ENCODE measurements at regions not wholly inside any gene's neighbourhood (a gene's known extent, or its start where the extent isn't known, plus 50 kb on each side); places are given as distances from the start of the nearest gene placed in this dataset.
"Not testable (repeated sequence)": the region's sequence is repeated elsewhere in the genome, so short reads cannot be mapped to it uniquely, and the experiment has no call there.

DNA sequence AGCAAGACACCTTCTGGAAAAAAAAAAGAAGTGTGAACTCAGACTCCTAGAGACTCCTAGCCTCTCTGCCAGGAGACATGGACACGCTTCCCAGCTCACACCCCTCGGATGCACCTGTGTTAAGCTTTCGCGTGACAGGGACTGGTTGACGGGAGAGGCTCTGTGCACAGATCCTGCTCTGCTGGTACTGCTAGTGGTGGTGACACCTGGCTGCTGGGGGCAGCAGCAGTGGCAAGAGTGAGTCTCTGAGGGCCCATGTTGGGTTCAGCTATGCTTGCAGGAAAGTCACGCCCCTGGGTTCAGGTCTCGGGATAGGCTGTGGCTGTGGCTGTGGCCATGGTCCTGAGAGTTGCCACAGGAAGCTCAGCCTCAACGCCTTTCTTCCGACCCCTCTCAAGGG, 81.1 kb downstream of the XRCC2 start:
- DNase-seq (ENCODE audit: low spot score) (peak; percentile 26), ATAC-seq (no peak)
- intact Hi-C loops (cut with DNase I) = no loop called here

DNA sequence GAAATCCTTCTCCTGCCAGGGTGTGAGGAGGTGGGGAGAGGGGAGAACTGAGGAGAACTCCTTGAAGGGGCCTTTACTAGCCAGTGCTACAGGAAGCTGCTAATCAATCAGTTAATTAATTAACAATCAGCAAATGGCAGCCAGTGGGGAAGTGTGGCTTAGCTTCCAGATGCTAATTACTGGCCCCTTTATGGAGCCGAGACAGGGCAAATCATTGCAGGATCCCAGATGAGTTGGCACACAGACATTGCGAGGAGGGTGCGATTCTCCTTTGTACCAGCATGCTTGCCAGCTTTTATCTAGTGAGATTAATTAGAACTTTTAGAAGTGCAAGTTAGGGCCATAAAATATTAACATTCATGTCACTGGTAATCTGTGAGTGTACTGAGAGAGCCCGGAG, 84.0 kb downstream of the XRCC2 start:
- ATAC-seq = no peak
- DNase-seq (ENCODE audit: low spot score) = no peak
- intact Hi-C loops (cut with DNase I) = no loop called here

DNA sequence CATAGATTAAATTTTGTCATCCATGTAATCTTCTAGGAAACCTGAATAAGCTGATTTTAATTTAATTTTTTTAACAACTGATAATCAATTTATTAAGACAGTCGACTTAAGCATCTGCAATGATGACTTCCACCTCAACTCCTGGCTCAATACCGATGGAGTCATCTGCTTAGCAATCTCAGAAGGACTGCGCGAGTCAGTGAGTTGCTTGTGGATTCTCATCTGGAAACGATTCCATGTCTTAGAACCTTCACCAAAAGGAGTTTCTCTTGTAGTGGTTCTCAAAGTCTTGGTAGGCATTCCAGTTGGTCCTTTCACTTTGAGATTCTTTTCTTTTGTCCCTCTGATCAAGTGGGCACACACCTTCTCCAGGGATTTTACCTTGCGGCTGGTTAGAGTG, 85.5 kb downstream of the XRCC2 start:
- DNase-seq (ENCODE audit: low spot score) = no peak
- intact Hi-C loops (cut with DNase I) = no loop called here
- no peak for ATAC-seq

- ATAC-seq; intact Hi-C loops (cut with DNase I): not testable (repeated sequence)
- peak; percentile 28 for DNase-seq (ENCODE audit: low spot score)
Measured at GRCh38 chr7:152589821-152590220, 86.1 kb downstream of the XRCC2 start.

- intact Hi-C loops (cut with DNase I) = no loop called here
- ATAC-seq = no peak
- DNase-seq (ENCODE audit: low spot score) = peak; percentile 4
Measured at GRCh38 chr7:152588350-152588749, 87.6 kb downstream of the XRCC2 start.

DNA sequence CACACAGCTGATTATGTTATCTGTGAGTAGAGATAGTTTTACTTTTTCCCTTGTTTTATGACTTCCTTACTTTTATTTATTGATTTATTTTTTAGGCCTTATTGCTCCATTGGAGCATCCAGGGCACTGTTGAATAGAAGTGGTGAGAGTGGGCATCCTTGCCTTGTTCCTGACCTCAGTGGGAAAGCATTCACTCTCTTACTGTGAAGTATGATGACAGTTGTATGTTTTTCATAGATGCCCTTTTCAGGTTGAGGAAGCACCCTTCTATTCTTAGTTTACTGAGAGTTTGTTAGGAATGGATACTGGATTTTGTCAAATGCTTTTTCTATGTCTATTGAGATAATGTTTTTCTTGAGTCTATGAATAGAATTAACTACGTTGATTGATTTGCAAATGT, 88.6 kb downstream of the XRCC2 start:
- DNase-seq (ENCODE audit: low spot score) (no peak), ATAC-seq (no peak)
- intact Hi-C loops (cut with DNase I) = no loop called here

DNA sequence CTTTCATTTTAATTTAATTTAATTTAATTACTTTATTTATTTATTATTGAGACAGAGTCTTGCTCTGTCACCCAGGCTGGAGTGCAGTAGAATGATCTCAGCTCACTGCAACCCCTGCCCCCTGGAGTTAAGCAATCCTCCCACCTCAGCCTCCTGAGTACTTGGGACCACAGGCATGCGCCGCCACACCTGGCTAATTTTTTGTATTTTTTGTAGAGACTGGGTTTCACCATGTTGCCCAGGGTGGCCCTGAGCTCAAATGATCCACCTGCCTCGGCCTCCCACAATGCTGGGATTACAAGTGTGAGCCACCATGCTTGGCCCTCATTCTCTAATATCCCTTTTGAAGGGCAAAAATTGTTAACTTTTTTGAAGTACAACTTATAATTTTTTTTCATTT, 92.9 kb downstream of the XRCC2 start:
- no peak for ATAC-seq
- intact Hi-C loops (cut with DNase I) = no loop called here
- no peak for DNase-seq (ENCODE audit: low spot score)

- DNase-seq (ENCODE audit: low spot score) = no peak
- no peak for ATAC-seq
- intact Hi-C loops (cut with DNase I) = no loop called here
Measured at GRCh38 chr7:152579070-152579469, 96.9 kb downstream of the XRCC2 start.

DNA sequence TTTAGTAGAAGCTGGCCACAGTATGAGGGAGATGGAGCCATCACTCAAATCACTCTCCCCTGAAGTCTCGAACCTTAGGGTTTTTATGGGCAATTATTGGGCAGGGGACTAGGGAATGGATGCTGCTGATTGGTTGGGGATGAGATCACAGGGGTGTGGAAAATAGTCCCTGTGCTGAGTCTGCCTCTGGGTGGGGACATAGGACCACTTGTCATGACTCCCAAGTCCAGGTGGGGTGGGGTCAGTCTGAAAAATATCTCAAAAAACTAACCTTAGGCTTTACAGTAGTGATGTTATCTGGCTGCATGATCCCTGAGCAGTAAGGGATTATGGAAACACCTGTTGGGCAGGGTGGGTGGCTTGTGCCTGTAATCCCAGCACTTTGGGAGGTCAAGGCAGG, 98.6 kb downstream of the XRCC2 start:
- ATAC-seq = no peak
- DNase-seq (ENCODE audit: low spot score) = no peak
- intact Hi-C loops (cut with DNase I) = no loop called here

DNA sequence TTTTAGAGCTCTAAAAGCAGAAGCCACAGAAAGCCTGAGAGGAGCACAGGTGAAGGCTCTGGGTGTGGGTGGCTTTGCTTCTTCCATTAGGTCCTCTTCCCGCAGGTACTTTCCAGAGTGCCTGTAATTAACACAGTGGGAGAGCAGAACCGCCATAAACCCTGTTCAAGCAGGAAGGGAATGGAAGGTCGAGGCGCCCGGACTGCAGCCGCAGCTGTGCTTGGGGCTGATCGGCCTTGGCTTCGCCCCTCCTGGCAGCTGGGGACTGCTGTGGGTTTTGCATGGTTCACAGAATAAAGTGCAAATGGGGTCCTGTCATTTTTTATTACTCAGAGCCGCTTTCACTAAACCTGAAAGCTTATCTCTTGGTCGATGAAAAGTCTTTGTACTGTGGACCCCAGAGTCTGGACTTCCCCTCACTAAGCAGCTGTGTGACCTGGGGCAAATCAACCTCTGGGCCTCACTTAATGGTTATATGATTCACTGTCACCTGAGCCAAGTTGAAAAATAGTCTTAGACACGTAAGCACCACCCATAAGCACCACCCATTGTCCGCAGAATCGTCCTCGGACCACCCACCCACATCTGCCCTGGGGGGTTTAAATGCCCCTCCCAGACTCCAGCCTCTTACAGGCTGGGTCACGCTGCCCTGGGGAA, 100.9 kb downstream of the XRCC2 start:
- ATAC-seq (no peak), DNase-seq (ENCODE audit: low spot score) (no peak)
- intact Hi-C loops (cut with DNase I) = no loop called here

- DNase-seq (ENCODE audit: low spot score); ATAC-seq; intact Hi-C loops (cut with DNase I): not testable (repeated sequence)
Measured at GRCh38 chr7:152573186-152573585, 102.8 kb downstream of the XRCC2 start.

DNA sequence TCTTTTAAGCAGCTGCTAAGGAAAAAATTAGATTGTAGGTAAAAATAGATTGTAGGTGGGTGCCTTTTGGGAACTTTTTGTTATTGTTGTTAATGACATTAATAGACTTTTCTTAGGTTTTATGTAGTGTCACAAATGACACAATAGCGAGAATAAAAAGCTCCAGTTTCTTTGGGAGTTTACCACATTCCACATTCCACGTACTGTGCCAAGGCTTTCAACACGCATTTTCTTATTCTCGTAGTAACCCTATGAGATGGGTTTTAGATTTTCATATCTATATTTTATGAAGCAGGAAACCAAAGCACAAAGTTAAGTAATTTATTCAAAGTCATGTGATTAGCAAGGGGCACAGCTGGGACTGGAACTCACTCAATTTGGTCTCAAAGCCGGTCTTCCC, 103.8 kb downstream of the XRCC2 start:
- intact Hi-C loops (cut with DNase I) = no loop called here
- DNase-seq (ENCODE audit: low spot score) = no peak
- ATAC-seq = no peak

DNA sequence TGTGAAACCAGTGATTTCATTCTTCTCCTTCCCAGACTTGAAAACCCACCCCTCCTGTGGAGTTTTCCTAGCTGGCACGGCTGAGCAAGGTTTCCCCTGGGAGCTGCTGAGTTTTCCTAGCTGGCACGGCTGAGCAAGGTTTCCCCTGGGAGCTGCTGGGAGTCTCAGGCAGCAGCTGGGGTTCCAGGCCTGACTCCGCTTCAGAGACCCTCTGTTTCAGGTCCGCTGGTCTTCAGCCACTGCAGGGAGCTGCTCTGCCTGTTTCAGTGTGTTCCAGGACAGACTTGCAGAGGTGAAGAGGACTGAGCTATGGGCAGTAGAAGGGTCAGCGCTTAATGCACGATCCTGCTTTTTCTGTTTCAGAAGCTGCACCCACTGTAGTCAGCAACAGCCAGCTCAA, 104.9 kb downstream of the XRCC2 start:
- DNase-seq (ENCODE audit: low spot score) (no peak), ATAC-seq (no peak)
- intact Hi-C loops (cut with DNase I) = no loop called here

- intact Hi-C loops (cut with DNase I) = loop anchor here (5.0 kb wide), 1 partner anchor 423 kb away; no protein-coding TSS in a partner anchor
- DNase-seq (ENCODE audit: low spot score) = no peak
- ATAC-seq = no peak
Measured at GRCh38 chr7:152568972-152569371, 107.0 kb downstream of the XRCC2 start.

DNA sequence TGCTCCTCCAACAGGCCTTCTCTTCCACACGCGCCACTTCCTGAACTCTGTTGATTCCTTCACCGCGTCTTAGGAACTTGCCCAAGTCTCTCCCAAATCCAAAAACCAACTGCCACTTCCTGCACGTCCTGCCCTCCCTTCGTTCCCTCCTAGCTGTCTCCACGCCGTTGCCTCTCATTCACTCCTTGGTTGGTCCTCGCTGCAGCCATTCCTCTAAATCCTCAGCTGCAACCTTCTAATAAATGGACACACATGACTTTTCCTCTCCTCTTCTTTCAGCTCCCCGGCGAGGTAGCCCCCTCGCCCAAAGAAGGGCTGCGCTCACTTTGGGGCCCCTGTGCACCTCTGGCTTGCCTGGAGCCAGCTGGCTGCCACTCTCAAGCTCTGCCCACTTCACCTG, 110.2 kb downstream of the XRCC2 start:
- DNase-seq (ENCODE audit: low spot score) = no peak
- no peak for ATAC-seq
- intact Hi-C loops (cut with DNase I) = loop anchor here (5.0 kb wide), 1 partner anchor 427 kb away; no protein-coding TSS in a partner anchor

DNA sequence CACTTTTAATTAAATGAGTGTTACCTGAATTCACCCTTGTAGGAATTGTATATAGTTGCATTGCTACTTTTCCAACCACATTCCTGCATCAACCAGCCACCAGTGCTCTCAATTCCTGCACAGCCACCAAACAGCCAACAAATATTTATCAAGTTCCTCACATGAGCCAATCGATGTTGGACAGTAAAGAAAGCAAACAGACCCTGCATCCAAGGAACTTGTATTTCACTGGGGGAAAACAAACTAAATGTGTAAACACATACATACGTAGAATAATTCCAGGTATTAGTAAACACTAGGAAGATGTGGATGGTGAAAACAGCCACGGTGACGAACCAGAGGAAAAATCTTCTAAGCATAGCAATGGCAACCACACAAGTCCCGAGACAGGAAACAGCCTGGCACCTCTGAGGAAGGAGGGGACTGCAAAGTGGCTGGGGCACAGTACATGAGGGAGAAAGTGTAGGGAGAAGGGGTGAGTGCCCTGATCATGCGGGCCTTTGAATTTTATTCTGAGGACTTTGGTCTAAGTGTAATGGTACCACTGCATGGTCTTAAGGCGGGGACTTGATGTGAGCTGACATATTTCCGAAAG, 111.2 kb downstream of the XRCC2 start:
- DNase-seq (ENCODE audit: low spot score) = no peak
- no peak for ATAC-seq
- intact Hi-C loops (cut with DNase I) = loop anchor here (5.0 kb wide), 1 partner anchor 428 kb away; no protein-coding TSS in a partner anchor

- no peak for ATAC-seq
- intact Hi-C loops (cut with DNase I) = no loop called here
- DNase-seq (ENCODE audit: low spot score) = no peak
Measured at GRCh38 chr7:152556013-152556755, 119.8 kb downstream of the XRCC2 start.

DNA sequence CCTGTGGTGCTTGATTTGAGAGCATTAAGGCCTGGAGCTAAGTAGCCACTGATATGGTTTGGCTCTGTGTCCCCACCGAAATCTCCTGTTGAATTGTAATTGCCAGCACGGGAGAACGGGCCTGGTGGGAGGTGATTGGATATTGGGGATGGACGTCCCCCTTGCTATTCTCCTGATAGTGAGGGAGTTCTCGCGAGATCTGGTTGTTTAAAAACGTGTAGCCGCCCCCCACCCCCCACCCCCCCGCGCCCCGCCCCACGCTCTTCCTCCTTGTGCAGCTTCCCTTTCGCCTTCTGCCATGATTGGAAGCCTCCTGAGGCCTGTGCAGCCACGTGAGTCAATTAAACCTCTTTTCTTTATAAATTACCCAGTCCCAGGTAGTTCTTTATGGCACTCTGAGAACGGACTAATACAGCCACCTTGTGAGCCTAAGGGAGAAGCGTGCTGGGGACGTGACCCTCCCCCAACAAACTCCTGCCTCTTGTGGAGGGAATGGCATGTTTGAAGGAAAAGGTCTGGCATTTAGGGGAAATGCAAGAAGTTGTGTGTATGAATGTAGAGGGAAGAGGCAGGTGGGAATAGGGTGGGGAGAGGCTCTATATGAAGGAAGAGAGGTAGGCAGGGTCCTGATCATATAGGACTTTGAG, 118.0 kb upstream of the KMT2C start:
- DNase-seq (ENCODE audit: low spot score) (no peak), ATAC-seq (no peak)
- intact Hi-C loops (cut with DNase I) = no loop called here

GRCh38 chr7:152551304-152552036, 115.7 kb upstream of the KMT2C start:
- intact Hi-C loops (cut with DNase I) = no loop called here
- ATAC-seq (no peak), DNase-seq (ENCODE audit: low spot score) (no peak)
